ENCODE measurements at regions not wholly inside any gene's neighbourhood (a gene's known extent, or its start where the extent isn't known, plus 50 kb on each side); places are given as distances from the start of the nearest gene placed in this dataset.

DNA sequence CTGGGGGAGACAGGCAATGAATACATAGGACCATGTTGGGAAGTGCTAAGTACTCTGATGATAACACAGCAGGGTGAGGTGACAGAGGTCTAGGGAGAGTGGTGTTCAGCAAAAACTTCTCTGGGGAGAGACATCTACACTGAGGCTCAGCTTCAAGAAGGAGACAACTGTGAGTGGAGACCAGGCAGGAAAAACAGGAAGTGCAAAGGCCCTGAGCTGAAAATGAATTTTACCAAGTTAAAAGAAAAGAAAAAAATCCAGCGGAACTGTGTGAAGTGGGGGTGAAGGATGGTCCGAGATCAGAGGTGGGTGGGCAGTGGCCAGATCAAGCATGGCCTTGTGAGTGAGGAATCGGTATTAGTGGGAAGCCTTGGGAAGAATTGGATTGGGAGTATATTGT lies 110.1 kb upstream of the CLSTN2 start:
- TF ChIP-seq, protein P1, sequence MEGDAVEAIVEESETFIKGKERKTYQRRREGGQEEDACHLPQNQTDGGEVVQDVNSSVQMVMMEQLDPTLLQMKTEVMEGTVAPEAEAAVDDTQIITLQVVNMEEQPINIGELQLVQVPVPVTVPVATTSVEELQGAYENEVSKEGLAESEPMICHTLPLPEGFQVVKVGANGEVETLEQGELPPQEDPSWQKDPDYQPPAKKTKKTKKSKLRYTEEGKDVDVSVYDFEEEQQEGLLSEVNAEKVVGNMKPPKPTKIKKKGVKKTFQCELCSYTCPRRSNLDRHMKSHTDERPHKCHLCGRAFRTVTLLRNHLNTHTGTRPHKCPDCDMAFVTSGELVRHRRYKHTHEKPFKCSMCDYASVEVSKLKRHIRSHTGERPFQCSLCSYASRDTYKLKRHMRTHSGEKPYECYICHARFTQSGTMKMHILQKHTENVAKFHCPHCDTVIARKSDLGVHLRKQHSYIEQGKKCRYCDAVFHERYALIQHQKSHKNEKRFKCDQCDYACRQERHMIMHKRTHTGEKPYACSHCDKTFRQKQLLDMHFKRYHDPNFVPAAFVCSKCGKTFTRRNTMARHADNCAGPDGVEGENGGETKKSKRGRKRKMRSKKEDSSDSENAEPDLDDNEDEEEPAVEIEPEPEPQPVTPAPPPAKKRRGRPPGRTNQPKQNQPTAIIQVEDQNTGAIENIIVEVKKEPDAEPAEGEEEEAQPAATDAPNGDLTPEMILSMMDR (IDR thresholded peaks at IDR 0.05; ENCODE audit: borderline replicate concordance, extremely low read depth, low read length, poor library complexity, severe bottlenecking), result no peak
- TF ChIP-seq EZH2 (IDR thresholded peaks at IDR 0.05; ENCODE audit: borderline replicate concordance, low read depth, low read length, severe bottlenecking), result no peak

Measured in DND-41 (cell line).